ENCODE measurements at regions not wholly inside any gene's neighbourhood (a gene's known extent, or its start where the extent isn't known, plus 50 kb on each side); places are given as distances from the start of the nearest gene placed in this dataset.

DNA sequence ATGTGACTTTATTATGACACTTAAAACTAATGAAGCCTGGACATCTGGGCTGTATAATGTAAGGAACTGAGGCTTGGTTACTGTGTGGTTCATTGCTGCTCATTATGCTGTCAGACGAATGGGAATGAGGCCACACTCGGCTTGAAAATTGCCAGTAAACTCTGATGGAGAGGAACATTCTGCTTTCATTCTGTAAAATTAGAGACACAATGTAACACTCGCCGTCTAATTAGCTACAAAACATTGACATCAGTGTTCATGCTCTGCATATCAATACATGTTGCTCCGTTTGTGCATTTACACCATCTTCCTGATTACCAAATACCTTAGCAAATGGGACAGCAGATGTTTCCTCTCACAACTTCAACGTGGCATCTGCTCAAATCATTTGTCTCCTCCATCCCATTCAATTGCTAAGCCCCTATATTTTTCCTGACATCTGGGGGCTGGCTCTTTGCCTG is 133.0 kb downstream of the SLC28A3 start:
- Histone ChIP-seq H3K79me2 (replicated peaks; ENCODE audit: insufficient read depth, low read length) (no peaks in the 10 kb centered on the region), H3K9me2 (ENCODE audit: insufficient read depth, low read length) (no peaks in the 10 kb centered on the region), H3F3A (ENCODE audit: insufficient read depth, low read length, poor library complexity, severe bottlenecking) (no peaks in the 10 kb centered on the region), H3K27me3 (ENCODE audit: insufficient read depth, low read depth, low read length) (no peaks in the 10 kb centered on the region), H3K9me3 (ENCODE audit: low read length) (no peaks in the 10 kb centered on the region), H3K36me3 (ENCODE audit: insufficient read depth, low read length) (no peaks in the 10 kb centered on the region), H3K9ac (ENCODE audit: low read length) (no peak overlapping the region), H3K4me2 (ENCODE audit: low read length) (no peak overlapping the region), H2AFZ (ENCODE audit: low read depth, low read length) (no peak overlapping the region), H4K20me1 (ENCODE audit: insufficient read depth) (no peaks in the 10 kb centered on the region), H3K4me3 (ENCODE audit: low read length) (no peak overlapping the region), H3K27ac (ENCODE audit: low read length) (no peak overlapping the region)
- TF ChIP-seq POLR2AphosphoS5 (IDR thresholded peaks at IDR 0.05) (no peak), CTCF (IDR thresholded peaks at IDR 0.05; ENCODE audit: poor library complexity, severe bottlenecking) (no peak), TAF1 (IDR thresholded peaks at IDR 0.05; ENCODE audit: low read depth) (no peak), SMC3 (conservative IDR thresholded peaks at IDR 0.05; ENCODE audit: poor library complexity) (no peak), EP300 (conservative IDR thresholded peaks at IDR 0.05; ENCODE audit: poor library complexity, severe bottlenecking) (no peak), RAD21 (conservative IDR thresholded peaks at IDR 0.05) (no peak)

DNA sequence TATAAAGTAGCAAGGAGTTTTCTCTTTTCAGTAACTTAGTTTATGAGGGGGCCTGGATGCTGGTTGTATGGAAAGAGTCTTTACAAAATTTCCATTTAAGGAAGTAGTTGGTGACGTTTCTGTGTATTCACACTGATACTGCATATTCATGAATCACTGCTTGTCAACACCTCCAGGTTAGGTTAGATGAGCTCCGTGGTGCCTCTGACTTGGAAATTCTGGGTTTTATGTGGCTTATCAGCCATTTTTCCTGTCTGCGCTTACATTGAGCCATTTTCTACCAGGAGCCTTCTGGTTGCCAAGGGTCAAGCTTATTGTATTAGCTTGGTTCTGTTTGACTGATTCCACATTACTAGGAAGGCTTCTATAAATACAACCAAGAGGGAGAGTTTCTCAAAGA is 128.3 kb downstream of the SLC28A3 start:
- TF ChIP-seq MXI1 (conservative IDR thresholded peaks at IDR 0.05; ENCODE audit: poor library complexity, severe bottlenecking) = no peak
- TF ChIP-seq TAF1 (IDR thresholded peaks at IDR 0.05; ENCODE audit: low read depth) = no peak
- no peak for TF ChIP-seq CTCF (IDR thresholded peaks at IDR 0.05; ENCODE audit: poor library complexity, severe bottlenecking)
- no peak for TF ChIP-seq EP300 (conservative IDR thresholded peaks at IDR 0.05; ENCODE audit: poor library complexity, severe bottlenecking)
- TF ChIP-seq SMC3 (conservative IDR thresholded peaks at IDR 0.05; ENCODE audit: poor library complexity) = no peak
- TF ChIP-seq EZH2 (IDR thresholded peaks at IDR 0.05; ENCODE audit: borderline replicate concordance, insufficient read depth, low read length, poor library complexity, severe bottlenecking) = no peak
- no peak for TF ChIP-seq RAD21 (conservative IDR thresholded peaks at IDR 0.05)
- TF ChIP-seq POLR2AphosphoS5 (IDR thresholded peaks at IDR 0.05) = no peak
- no peak for TF ChIP-seq REST (IDR thresholded peaks at IDR 0.05; ENCODE audit: borderline replicate concordance)
- Histone ChIP-seq H3K4me3 (ENCODE audit: low read length) (no peak overlapping the region), H3K9me3 (ENCODE audit: low read length) (no peaks in the 10 kb centered on the region), H3K9me2 (ENCODE audit: insufficient read depth, low read length) (no peaks in the 10 kb centered on the region), H3K27me3 (ENCODE audit: insufficient read depth, low read depth, low read length) (no peaks in the 10 kb centered on the region), H3K4me2 (ENCODE audit: low read length) (no peak overlapping the region), H4K20me1 (ENCODE audit: insufficient read depth) (no peaks in the 10 kb centered on the region), H3K36me3 (ENCODE audit: insufficient read depth, low read length) (no peaks in the 10 kb centered on the region), H3K27ac (ENCODE audit: low read length) (no peak overlapping the region), H3F3A (ENCODE audit: insufficient read depth, low read length, poor library complexity, severe bottlenecking) (no peaks in the 10 kb centered on the region), H3K79me2 (replicated peaks; ENCODE audit: insufficient read depth, low read length) (no peaks in the 10 kb centered on the region), H2AFZ (ENCODE audit: low read depth, low read length) (no peak overlapping the region), H3K9ac (ENCODE audit: low read length) (no peak overlapping the region)

Measured in neural cell (in vitro differentiated cells).